ENCODE measurements at regions not wholly inside any gene's neighbourhood (a gene's known extent, or its start where the extent isn't known, plus 50 kb on each side); places are given as distances from the start of the nearest gene placed in this dataset.
"Not testable (repeated sequence)": the region's sequence is repeated elsewhere in the genome, so short reads cannot be mapped to it uniquely, and the experiment has no call there.

- no peak overlapping the region for H3K4me3 ChIP-seq (ENCODE audit: low read depth, low read length)
- DNase-seq (ENCODE audit: low read depth) (peak; percentile 76), FAIRE-seq (no peak)
- no peaks in the 10 kb centered on the region for H3K27me3 ChIP-seq (ENCODE audit: control insufficient read depth, insufficient read depth, low read length)
- TF ChIP-seq CTCF (IDR thresholded peaks at IDR 0.05; ENCODE audit: insufficient read depth, low read length, severe bottlenecking), result no peak
- H3K36me3 ChIP-seq (ENCODE audit: control insufficient read depth, insufficient read depth, low read length), result no peaks in the 10 kb centered on the region
Observed at GRCh38 chr11:105361651-105362050, 222.1 kb upstream of the CARD18 start.

- DNase-seq (ENCODE audit: low read depth) (peak; percentile 35), FAIRE-seq (no peak)
- Histone ChIP-seq H3K36me3 (ENCODE audit: control insufficient read depth, insufficient read depth, low read length) (no peaks in the 10 kb centered on the region), H3K27me3 (ENCODE audit: control insufficient read depth, insufficient read depth, low read length) (no peaks in the 10 kb centered on the region), H3K4me3 (ENCODE audit: low read depth, low read length) (no peak overlapping the region)
- no peak for TF ChIP-seq CTCF (IDR thresholded peaks at IDR 0.05; ENCODE audit: insufficient read depth, low read length, severe bottlenecking)
Observed at GRCh38 chr11:105357764-105358163, 218.2 kb upstream of the CARD18 start.

GRCh38 chr11:105357146-105357545 is 217.6 kb upstream of the CARD18 start:
- TF ChIP-seq CTCF (IDR thresholded peaks at IDR 0.05; ENCODE audit: insufficient read depth, low read length, severe bottlenecking), result no peak
- H3K36me3 ChIP-seq (ENCODE audit: control insufficient read depth, insufficient read depth, low read length), result no peaks in the 10 kb centered on the region
- H3K27me3 ChIP-seq (ENCODE audit: control insufficient read depth, insufficient read depth, low read length), result no peaks in the 10 kb centered on the region
- no peak for FAIRE-seq
- H3K4me3 ChIP-seq (ENCODE audit: low read depth, low read length), result no peak overlapping the region
- DNase-seq (ENCODE audit: low read depth), result no peak

GRCh38 chr11:105349867-105350266 is 210.3 kb upstream of the CARD18 start:
- not testable (repeated sequence) for H3K27me3 ChIP-seq (ENCODE audit: control insufficient read depth, insufficient read depth, low read length); H3K4me3 ChIP-seq (ENCODE audit: low read depth, low read length); FAIRE-seq; DNase-seq (ENCODE audit: low read depth); H3K36me3 ChIP-seq (ENCODE audit: control insufficient read depth, insufficient read depth, low read length)

- TF ChIP-seq CTCF (IDR thresholded peaks at IDR 0.05; ENCODE audit: insufficient read depth, low read length, severe bottlenecking), result no peak
- no peaks in the 10 kb centered on the region for H3K36me3 ChIP-seq (ENCODE audit: control insufficient read depth, insufficient read depth, low read length)
- no peaks in the 10 kb centered on the region for H3K27me3 ChIP-seq (ENCODE audit: control insufficient read depth, insufficient read depth, low read length)
- FAIRE-seq (no peak), DNase-seq (ENCODE audit: low read depth) (no peak)
- no peak overlapping the region for H3K4me3 ChIP-seq (ENCODE audit: low read depth, low read length)
Observed at GRCh38 chr11:105344938-105345337, 205.4 kb upstream of the CARD18 start.

- peak; percentile 32 for FAIRE-seq
- no peak for DNase-seq (ENCODE audit: low read depth)
- no peaks in the 10 kb centered on the region for H3K27me3 ChIP-seq (ENCODE audit: control insufficient read depth, insufficient read depth, low read length)
- TF ChIP-seq CTCF (IDR thresholded peaks at IDR 0.05; ENCODE audit: insufficient read depth, low read length, severe bottlenecking), result no peak
- H3K4me3 ChIP-seq (ENCODE audit: low read depth, low read length), result no peak overlapping the region
- H3K36me3 ChIP-seq (ENCODE audit: control insufficient read depth, insufficient read depth, low read length), result no peaks in the 10 kb centered on the region
Observed at GRCh38 chr11:105334025-105334714, 194.6 kb upstream of the CARD18 start.
